ENCODE measurements at regions not wholly inside any gene's neighbourhood (a gene's known extent, or its start where the extent isn't known, plus 50 kb on each side); places are given as distances from the start of the nearest gene placed in this dataset.

- Histone ChIP-seq H3K4me1 (ENCODE audit: control insufficient read depth, insufficient read depth, low read length) (no peaks in the 10 kb centered on the region), H3K9me3 (ENCODE audit: control insufficient read depth, low read length) (no peaks in the 10 kb centered on the region), H3K4me3 (ENCODE audit: low read length) (no peak overlapping the region), H3K36me3 (ENCODE audit: control insufficient read depth, insufficient read depth, low read length) (no peaks in the 10 kb centered on the region), H3K9ac (ENCODE audit: extremely low read depth, low read length, poor library complexity, severe bottlenecking) (no peak overlapping the region), H3K27ac (ENCODE audit: low read depth, low read length) (no peak overlapping the region), H3K27me3 (ENCODE audit: control insufficient read depth, insufficient read depth, low read length, poor library complexity, severe bottlenecking) (no peaks in the 10 kb centered on the region)
- Mint-ChIP-seq H3K4me1 (no peaks in the 10 kb centered on the region), H3K4me3 (no peak overlapping the region), H3K9me3 (peaks cover 41% of the 10 kb centered on the region), H3K27ac (no peak overlapping the region), H3K27me3 (ENCODE audit: insufficient read depth) (no peaks in the 10 kb centered on the region), H3K36me3 (ENCODE audit: low read depth) (no peaks in the 10 kb centered on the region)
- WGBS, 2 experiments (ENCODE audit: insufficient coverage in 1 of 2, insufficient read length in 1 of 2): 87% methylated on average over 2 of the region's 3 CpGs; no CpG with 5 or more reads in 1 of the 2 experiments
- no peak for TF ChIP-seq CTCF (conservative IDR thresholded peaks at IDR 0.05)
- no peak for DNase-seq
Observed at GRCh38 chrX:149205081-149205480, 300.0 kb downstream of the IDS start.

- Mint-ChIP-seq H3K4me3 (no peak overlapping the region), H3K27ac (no peak overlapping the region), H3K9me3 (peaks cover 58% of the 10 kb centered on the region), H3K4me1 (no peaks in the 10 kb centered on the region), H3K27me3 (ENCODE audit: insufficient read depth) (no peaks in the 10 kb centered on the region), H3K36me3 (ENCODE audit: low read depth) (no peaks in the 10 kb centered on the region)
- no peaks in the 10 kb centered on the region for H3K27me3 ChIP-seq (ENCODE audit: control insufficient read depth, insufficient read depth, low read length, poor library complexity, severe bottlenecking)
- H3K36me3 ChIP-seq (ENCODE audit: control insufficient read depth, insufficient read depth, low read length): no peaks in the 10 kb centered on the region
- DNase-seq: no peak
- no peak overlapping the region for H3K4me3 ChIP-seq (ENCODE audit: low read length)
- no peak overlapping the region for H3K27ac ChIP-seq (ENCODE audit: low read depth, low read length)
- no peaks in the 10 kb centered on the region for H3K4me1 ChIP-seq (ENCODE audit: control insufficient read depth, insufficient read depth, low read length)
- H3K9me3 ChIP-seq (ENCODE audit: control insufficient read depth, low read length): no peaks in the 10 kb centered on the region
- TF ChIP-seq CTCF (conservative IDR thresholded peaks at IDR 0.05): no peak
- no peak overlapping the region for H3K9ac ChIP-seq (ENCODE audit: extremely low read depth, low read length, poor library complexity, severe bottlenecking)
- 91% methylated on average over 3 of the region's 4 CpGs; no CpG with 5 or more reads in 1 of the 2 experiments for WGBS, 2 experiments (ENCODE audit: insufficient coverage in 1 of 2, insufficient read length in 1 of 2)
Observed at GRCh38 chrX:149199734-149200133, 305.4 kb downstream of the IDS start.

- H3K36me3 Mint-ChIP-seq (ENCODE audit: low read depth): no peaks in the 10 kb centered on the region
- TF ChIP-seq CTCF (conservative IDR thresholded peaks at IDR 0.05): no peak
Observed at GRCh38 chrX:149198980-149199732, 305.9 kb downstream of the IDS start.

More at GRCh38 chrX:149198980-149199732, 305.9 kb downstream of the IDS start:
- 90 to 100% methylated on average over 6 to 11 of the region's 11 CpGs for WGBS, 2 experiments (ENCODE audit: insufficient coverage in 1 of 2, insufficient read length in 1 of 2)
- Histone ChIP-seq H3K4me1 (ENCODE audit: control insufficient read depth, insufficient read depth, low read length) (no peaks in the 10 kb centered on the region), H3K9me3 (ENCODE audit: control insufficient read depth, low read length) (no peaks in the 10 kb centered on the region), H3K27me3 (ENCODE audit: control insufficient read depth, insufficient read depth, low read length, poor library complexity, severe bottlenecking) (no peaks in the 10 kb centered on the region), H3K9ac (ENCODE audit: extremely low read depth, low read length, poor library complexity, severe bottlenecking) (no peak overlapping the region), H3K36me3 (ENCODE audit: control insufficient read depth, insufficient read depth, low read length) (no peaks in the 10 kb centered on the region), H3K4me3 (ENCODE audit: low read length) (no peak overlapping the region), H3K27ac (ENCODE audit: low read depth, low read length) (no peak overlapping the region)
- no peaks in the 10 kb centered on the region for H3K4me1 Mint-ChIP-seq
- H3K4me3 Mint-ChIP-seq: no peak overlapping the region
- H3K27ac Mint-ChIP-seq: no peak overlapping the region
- no peaks in the 10 kb centered on the region for H3K27me3 Mint-ChIP-seq (ENCODE audit: insufficient read depth)
- DNase-seq: no peak
- H3K9me3 Mint-ChIP-seq: peaks cover 60% of the 10 kb centered on the region
